A549 (cell line): ENCODE measurements at regions not wholly inside any gene's neighbourhood (a gene's known extent, or its start where the extent isn't known, plus 50 kb on each side); places are given as distances from the start of the nearest gene placed in this dataset.

ENCODE experiments used
- ATAC-seq, 2 experiments: fragments of 200-7000 bp in 1 of 2; fragments of >200 bp in 1 of 2; cut with Nextera tagmentation in 1 of 2; cut with Tn5 transposase in 1 of 2; 3 replicates each; pipeline versions ENCODE4 v1.8.0 to v1.9.1; 2018 to 2020; ENCODE audit warnings: mild to moderate bottlenecking in 1 of 2, moderate library complexity in 1 of 2
- CTCF ChIA-PET: fragments of 300-600 bp; sonication (Branson Sonifier 250); formaldehyde crosslinking; extraction: SDS; loops from one replicate; lab custom pipeline; 2021; ENCODE audit warnings: antibody characterized with exemption, inconsistent platforms; lab: Yijun Ruan, JAX
- POLR2A ChIA-PET: fragments of 350-600 bp; formaldehyde crosslinking; extraction: SDS; loops from one replicate; lab custom pipeline; 2021; ENCODE audit warnings: antibody characterized with exemption, inconsistent platforms; lab: Yijun Ruan, JAX
- DNase-seq, 2 experiments: peaks; one replicate each; pipeline versions ENCODE4 v3.0.0 to v3.0.0-alpha.2; 2011 to 2016; ENCODE audit warnings: low read depth in 1 of 2, low spot score in 1 of 2
- FAIRE-seq: peaks from 2 replicates; lab custom pipeline; 2011; peaks lifted over from hg19 to GRCh38; lab: Jason Lieb, UNC
- H3K27ac ChIP-seq, 2 experiments: fragments of >200 bp; sonication (Bioruptor Twin); formaldehyde crosslinking; 3 replicates each; pipeline ENCODE4 v1.5.1; 2016 to 2017
- H3K4me1 ChIP-seq: fragments of >200 bp; sonication (Bioruptor Twin); formaldehyde crosslinking; 3 replicates; pipeline ENCODE4 v1.6.1; 2016
- H3K4me2 ChIP-seq: fragments of >200 bp; sonication (Bioruptor Twin); formaldehyde crosslinking; 3 replicates; pipeline ENCODE4 v1.6.1; 2016
- H3K4me3 ChIP-seq: fragments of >200 bp; sonication (Bioruptor Twin); formaldehyde crosslinking; 3 replicates; pipeline ENCODE4 v1.5.1; 2016
- H3K9me3 ChIP-seq: fragments of >200 bp; sonication (Bioruptor Twin); formaldehyde crosslinking; 3 replicates; pipeline ENCODE4 v1.6.1; 2016
- BHLHE40 ChIP-seq: IDR thresholded peaks from 2 replicates; pipeline ENCODE4 v1.6.1; 2012; ENCODE audit warnings: low read depth, low read length, inconsistent platforms
- CBX2 ChIP-seq: fragments of 200-600 bp; sonication (generic); IDR thresholded peaks from 2 replicates; pipeline ENCODE4 v1.6.1; 2016; ENCODE audit warnings: low read depth, mild to moderate bottlenecking, borderline replicate concordance
- CBX8 ChIP-seq: fragments of 200-600 bp; sonication (generic); IDR thresholded peaks from 2 replicates; pipeline ENCODE4 v1.6.1; 2016
- CEBPB ChIP-seq, 2 experiments: fragments of >200 bp in 1 of 2; sonication (Bioruptor Twin) in 1 of 2; formaldehyde crosslinking in 1 of 2; IDR thresholded peaks; 2 replicates each; pipeline ENCODE4 v1.6.1; 2012 to 2016
- CHD2 ChIP-seq: fragments of 150-350 bp; IDR thresholded peaks from 2 replicates; pipeline ENCODE4 v1.6.1; 2014; ENCODE audit warnings: low read length; ENCODE audit not compliant: partially characterized antibody
- CHD4 ChIP-seq: fragments of 200-600 bp; sonication (generic); IDR thresholded peaks from 2 replicates; pipeline ENCODE4 v1.6.1; 2016; ENCODE audit warnings: antibody characterized with exemption, mild to moderate bottlenecking, borderline replicate concordance
- EHF ChIP-seq: fragments of 250-450 bp; sonication (Bioruptor Pico); IDR thresholded peaks from 2 replicates; pipeline ENCODE4 v1.5.0; 2020; ENCODE audit warnings: mild to moderate bottlenecking
- EHMT2 ChIP-seq: fragments of 200-600 bp; sonication (generic); IDR thresholded peaks from 2 replicates; pipeline ENCODE4 v1.6.1; 2016; ENCODE audit warnings: antibody characterized with exemption, low read depth, mild to moderate bottlenecking, moderate library complexity
- EP300 ChIP-seq, 2 experiments: fragments of >200 bp; sonication (Bioruptor Twin); formaldehyde crosslinking; IDR thresholded peaks; 2 replicates in 1 of 2; 3 replicates in 1 of 2; pipeline ENCODE4 v1.6.1; 2016 to 2017
- ESRRA ChIP-seq: fragments of 150-350 bp; IDR thresholded peaks from 2 replicates; pipeline ENCODE4 v1.6.1; 2014; ENCODE audit warnings: mild to moderate bottlenecking, low read length, borderline replicate concordance
- FOSB ChIP-seq: fragments of 250-450 bp; sonication (Bioruptor Pico); IDR thresholded peaks from 2 replicates; pipeline ENCODE4 v1.5.0; 2020; ENCODE audit warnings: mild to moderate bottlenecking, moderate library complexity
- FOSL2 ChIP-seq, 2 experiments: fragments of 450-650 bp in 1 of 2; fragments of >200 bp in 1 of 2; sonication (Bioruptor Twin) in 1 of 2; formaldehyde crosslinking; IDR thresholded peaks; 2 replicates each; pipeline versions ENCODE4 v1.5.0 to v1.6.1; 2016 to 2020; ENCODE audit warnings: mild to moderate bottlenecking in 1 of 2, moderate library complexity in 1 of 2
- HOXA7 ChIP-seq: fragments of 250-450 bp; sonication (Bioruptor Pico); IDR thresholded peaks from 2 replicates; pipeline ENCODE4 v1.5.0; 2020; ENCODE audit warnings: mild to moderate bottlenecking, moderate library complexity
- HOXB5 ChIP-seq: fragments of 250-450 bp; sonication (Bioruptor Pico); IDR thresholded peaks from 2 replicates; pipeline ENCODE4 v1.5.0; 2020; ENCODE audit warnings: mild to moderate bottlenecking, moderate library complexity
- JUN ChIP-seq, 2 experiments: fragments of >200 bp; sonication (Bioruptor Twin); formaldehyde crosslinking; IDR thresholded peaks; 2 replicates in 1 of 2; 3 replicates in 1 of 2; pipeline ENCODE4 v1.6.1; 2016 to 2017
- KDM1A ChIP-seq: fragments of 200-600 bp; sonication (generic); IDR thresholded peaks from 2 replicates; pipeline ENCODE4 v1.6.1; 2016; ENCODE audit warnings: low read depth, mild to moderate bottlenecking
- KDM5A ChIP-seq: fragments of 200-600 bp; sonication (generic); IDR thresholded peaks from 2 replicates; pipeline ENCODE4 v1.6.1; 2016; ENCODE audit warnings: antibody characterized with exemption, mild to moderate bottlenecking
- NFE2L2 ChIP-seq: fragments of 150-350 bp; conservative IDR thresholded peaks from 2 replicates; pipeline ENCODE4 v1.6.1; 2014; ENCODE audit warnings: low read length
- NPAS2 ChIP-seq: fragments of 250-450 bp; sonication (Bioruptor Pico); IDR thresholded peaks from 2 replicates; pipeline ENCODE4 v1.8.0; 2022; ENCODE audit warnings: mild to moderate bottlenecking, moderate library complexity, borderline replicate concordance
- PHF8 ChIP-seq: fragments of 200-600 bp; sonication (generic); IDR thresholded peaks from 2 replicates; pipeline ENCODE4 v1.6.1; 2016; ENCODE audit warnings: low read depth, mild to moderate bottlenecking, antibody characterized with exemption, moderate library complexity, borderline replicate concordance
- POLR2A ChIP-seq: IDR thresholded peaks from 2 replicates; pipeline ENCODE4 v1.6.1; 2012; ENCODE audit warnings: mild to moderate bottlenecking, low read length
- RAD21 ChIP-seq, 2 experiments: fragments of >200 bp in 1 of 2; sonication (Bioruptor Twin) in 1 of 2; formaldehyde crosslinking in 1 of 2; IDR thresholded peaks in 1 of 2; conservative IDR thresholded peaks in 1 of 2; 2 replicates in 1 of 2; 3 replicates in 1 of 2; pipeline ENCODE4 v1.6.1; 2012 to 2018; ENCODE audit warnings: inconsistent platforms in 1 of 2
- RCOR1 ChIP-seq: fragments of 150-350 bp; IDR thresholded peaks from 2 replicates; pipeline ENCODE4 v1.6.1; 2014; ENCODE audit warnings: antibody characterized with exemption, low read length, low read depth
- RFX5 ChIP-seq: fragments of 450-650 bp; IDR thresholded peaks from 2 replicates; pipeline ENCODE4 v1.7.1; 2014; ENCODE audit warnings: antibody characterized with exemption, mild to moderate bottlenecking, moderate library complexity
- SREBF2 ChIP-seq: fragments of 450-650 bp; IDR thresholded peaks from 2 replicates; pipeline ENCODE4 v1.6.1; 2014; ENCODE audit warnings: mild to moderate bottlenecking, moderate library complexity
- TFCP2L1 ChIP-seq: fragments of 250-450 bp; sonication (Bioruptor Pico); IDR thresholded peaks from 2 replicates; pipeline ENCODE4 v1.5.0; 2021; ENCODE audit warnings: mild to moderate bottlenecking
- ZNF302 ChIP-seq: fragments of 250-450 bp; sonication (Bioruptor Pico); IDR thresholded peaks from 2 replicates; pipeline ENCODE4 v1.9.0; 2021; ENCODE audit warnings: inconsistent platforms, mild to moderate bottlenecking, moderate library complexity
- ZSCAN20 ChIP-seq: fragments of 250-450 bp; sonication (Bioruptor Pico); IDR thresholded peaks from 2 replicates; pipeline ENCODE4 v1.8.0; 2022; ENCODE audit warnings: mild to moderate bottlenecking, moderate library complexity
- WGBS: methylation state at CpG from one replicate; pipeline ENCODE4 v1.1.6; 2017; ENCODE audit errors: missing lambda C conversion rate; 5-methylcytosine and 5-hydroxymethylcytosine counted together
- TF ChIP-seq, protein P1 (sequence below): fragments of 250-450 bp; sonication (Bioruptor Pico); IDR thresholded peaks from 2 replicates; pipeline ENCODE4 v1.5.0; 2021; ENCODE audit warnings: mild to moderate bottlenecking, moderate library complexity, borderline replicate concordance
- TF ChIP-seq, protein P2 (sequence below): IDR thresholded peaks from 2 replicates; pipeline ENCODE4 v1.6.1; 2012; ENCODE audit warnings: low read depth, borderline replicate concordance
- TF ChIP-seq, protein P3 (sequence below): fragments of 150-350 bp; IDR thresholded peaks from 2 replicates; pipeline ENCODE4 v1.6.1; 2014; ENCODE audit warnings: low read depth, mild to moderate bottlenecking, low read length
- TF ChIP-seq, protein P4 (sequence below): fragments of >200 bp; sonication (Bioruptor Twin); formaldehyde crosslinking; IDR thresholded peaks from 3 replicates; pipeline ENCODE4 v1.5.1; 2016

DNA sequence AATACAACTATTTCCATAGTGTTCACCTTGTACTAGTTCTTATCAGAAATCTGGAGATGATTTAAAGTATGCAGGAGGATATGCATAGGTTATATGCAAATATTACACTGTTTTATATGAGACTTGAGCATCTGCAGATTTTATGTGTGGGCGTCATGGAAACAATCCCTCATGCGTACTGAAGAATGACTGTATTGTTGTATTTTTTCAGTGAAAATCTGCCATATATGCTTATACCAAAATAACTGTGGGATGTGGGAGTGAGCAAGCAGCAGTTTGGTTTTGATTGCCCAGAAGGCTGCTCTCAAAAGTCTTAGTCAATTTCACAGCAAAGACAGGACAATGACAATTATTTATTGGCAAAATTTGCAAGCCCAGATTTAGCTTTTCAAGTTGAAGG lies 238.8 kb upstream of the PCDH20 start:
- 47% methylated on average over 2 of the region's 2 CpGs for WGBS
- Histone ChIP-seq H3K4me3 (no peak overlapping the region), H3K27ac (no peak overlapping the region), H3K4me1 (no peaks in the 10 kb centered on the region)
- CTCF ChIA-PET = no interaction called here
- no peak for TF ChIP-seq SREBF2
- TF ChIP-seq BHLHE40 = no peak
- TF ChIP-seq NPAS2 (CRISPR knock-in tag) = no peak
- no peak for TF ChIP-seq CBX8
- TF ChIP-seq, all 56 proteins: peak for 0
- no peaks in the 10 kb centered on the region for H3K9me3 ChIP-seq
- POLR2A ChIA-PET = no interaction called here
- FAIRE-seq = no peak
- no peak for DNase-seq
- no peak overlapping the region for H3K4me2 ChIP-seq
- no peak for ATAC-seq

DNA sequence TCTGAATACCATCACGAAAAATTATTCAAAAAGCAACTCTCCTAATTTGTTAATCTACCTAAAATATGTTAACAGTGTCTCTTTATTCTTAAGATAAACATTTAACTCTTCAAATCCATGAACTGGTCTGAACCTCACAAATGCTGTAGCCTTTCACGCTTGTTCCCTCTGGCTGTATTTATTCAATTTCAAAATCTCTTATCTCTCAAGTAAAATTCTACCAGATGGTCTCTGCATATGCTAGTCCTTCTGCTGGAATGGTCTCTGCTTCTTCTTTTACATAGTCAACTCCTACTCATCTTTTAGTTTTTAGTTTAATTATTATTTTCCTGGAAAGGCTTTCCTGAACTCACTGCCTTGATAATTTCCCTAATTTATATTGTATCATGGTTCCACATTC lies 232.9 kb upstream of the PCDH20 start:
- FAIRE-seq = no peak
- no peak for ATAC-seq
- DNase-seq = no peak
- CTCF ChIA-PET = no interaction called here
- H3K4me1 ChIP-seq = no peaks in the 10 kb centered on the region
- no peak overlapping the region for H3K27ac ChIP-seq
- TF ChIP-seq POLR2A = no peak
- no peak for TF ChIP-seq CHD4
- TF ChIP-seq EHF (CRISPR knock-in tag) = no peak
- no peak overlapping the region for H3K4me3 ChIP-seq
- POLR2A ChIA-PET = no interaction called here
- H3K9me3 ChIP-seq = no peaks in the 10 kb centered on the region
- 4% methylated on average over 2 of the region's 2 CpGs for WGBS
- no peak overlapping the region for H3K4me2 ChIP-seq

DNA sequence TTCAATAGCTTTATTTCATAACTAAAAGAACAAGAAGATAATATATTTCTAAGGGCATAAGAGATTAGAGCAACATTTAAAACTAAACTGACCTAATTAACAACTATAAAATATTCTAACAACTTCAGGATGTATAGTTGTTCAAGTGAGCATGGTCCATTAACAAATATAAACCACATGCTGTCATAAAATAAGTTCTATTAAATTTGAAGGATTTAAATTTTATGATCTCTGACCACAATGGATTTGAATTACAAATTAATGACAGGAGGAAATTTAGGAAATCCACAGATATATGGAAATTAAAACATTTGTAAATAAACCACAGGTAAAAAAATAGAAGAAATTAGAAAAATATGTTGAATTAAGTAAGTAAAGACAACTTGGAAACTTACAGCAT lies 196.5 kb upstream of the PCDH20 start:
- FAIRE-seq = no peak
- CTCF ChIA-PET = no interaction called here

DNA sequence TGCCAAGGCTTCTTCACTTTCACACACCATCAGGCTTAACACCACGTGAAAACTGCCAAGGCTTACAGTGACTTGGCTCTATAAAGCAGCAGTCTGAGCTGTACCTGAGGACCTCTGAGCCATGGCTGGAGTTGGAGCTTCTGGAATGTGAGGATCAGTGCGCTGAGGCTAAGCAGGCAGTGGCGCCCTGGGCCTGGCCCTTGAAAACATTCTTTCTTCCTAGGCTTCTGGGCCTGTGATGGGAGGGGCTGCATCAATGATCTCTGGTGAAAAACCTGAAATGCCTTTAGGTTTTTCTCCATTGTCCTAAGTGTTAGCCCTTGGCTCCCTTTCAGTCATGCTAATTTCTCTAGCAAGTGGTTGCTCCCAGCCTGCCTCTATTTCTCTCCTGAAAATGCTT lies 192.5 kb upstream of the PCDH20 start:
- 0% methylated on average over 2 of the region's 3 CpGs for WGBS
- Histone ChIP-seq H3K4me1 (no peaks in the 10 kb centered on the region), H3K4me2 (no peak overlapping the region), H3K27ac (no peak overlapping the region), H3K9me3 (no peaks in the 10 kb centered on the region), H3K4me3 (no peak overlapping the region)
- ChIA-PET CTCF (no interaction called here), POLR2A (no interaction called here)
- ATAC-seq (no peak), FAIRE-seq (no peak), DNase-seq (no peak)
- TF ChIP-seq EP300 (IDR thresholded peaks at IDR 0.05) = no peak
- TF ChIP-seq, protein P1, sequence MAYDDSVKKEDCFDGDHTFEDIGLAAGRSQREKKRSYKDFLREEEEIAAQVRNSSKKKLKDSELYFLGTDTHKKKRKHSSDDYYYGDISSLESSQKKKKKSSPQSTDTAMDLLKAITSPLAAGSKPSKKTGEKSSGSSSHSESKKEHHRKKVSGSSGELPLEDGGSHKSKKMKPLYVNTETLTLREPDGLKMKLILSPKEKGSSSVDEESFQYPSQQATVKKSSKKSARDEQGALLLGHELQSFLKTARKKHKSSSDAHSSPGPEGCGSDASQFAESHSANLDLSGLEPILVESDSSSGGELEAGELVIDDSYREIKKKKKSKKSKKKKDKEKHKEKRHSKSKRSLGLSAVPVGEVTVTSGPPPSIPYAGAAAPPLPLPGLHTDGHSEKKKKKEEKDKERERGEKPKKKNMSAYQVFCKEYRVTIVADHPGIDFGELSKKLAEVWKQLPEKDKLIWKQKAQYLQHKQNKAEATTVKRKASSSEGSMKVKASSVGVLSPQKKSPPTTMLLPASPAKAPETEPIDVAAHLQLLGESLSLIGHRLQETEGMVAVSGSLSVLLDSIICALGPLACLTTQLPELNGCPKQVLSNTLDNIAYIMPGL (CRISPR knock-in tag) = no peak
- TF ChIP-seq RFX5 = no peak
- no peak for TF ChIP-seq ESRRA
- TF ChIP-seq CBX2 = no peak
- no peak for TF ChIP-seq ZNF302 (CRISPR knock-in tag)
- no peak for TF ChIP-seq CEBPB (IDR thresholded peaks at IDR 0.05)
- no peak for TF ChIP-seq RAD21 (conservative IDR thresholded peaks at IDR 0.05 in 1 of 2, IDR thresholded peaks at IDR 0.05 in 1 of 2)
- no peak for TF ChIP-seq RCOR1
- TF ChIP-seq, protein P2, sequence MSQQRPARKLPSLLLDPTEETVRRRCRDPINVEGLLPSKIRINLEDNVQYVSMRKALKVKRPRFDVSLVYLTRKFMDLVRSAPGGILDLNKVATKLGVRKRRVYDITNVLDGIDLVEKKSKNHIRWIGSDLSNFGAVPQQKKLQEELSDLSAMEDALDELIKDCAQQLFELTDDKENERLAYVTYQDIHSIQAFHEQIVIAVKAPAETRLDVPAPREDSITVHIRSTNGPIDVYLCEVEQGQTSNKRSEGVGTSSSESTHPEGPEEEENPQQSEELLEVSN = no peak
- TF ChIP-seq NFE2L2 = no peak
- no peak for TF ChIP-seq FOSB (CRISPR knock-in tag)
- no peak for TF ChIP-seq EHF (CRISPR knock-in tag)
- no peak for TF ChIP-seq PHF8

More for the DNA sequence above, 196.5 kb upstream of the PCDH20 start:
- Histone ChIP-seq H3K9me3 (no peaks in the 10 kb centered on the region), H3K4me1 (no peaks in the 10 kb centered on the region), H3K27ac (no peak overlapping the region), H3K4me2 (no peak overlapping the region), H3K4me3 (no peak overlapping the region)
- ATAC-seq (no peak), DNase-seq (no peak)
- POLR2A ChIA-PET = no interaction called here
- no peak for TF ChIP-seq POLR2A
- TF ChIP-seq, protein P3, sequence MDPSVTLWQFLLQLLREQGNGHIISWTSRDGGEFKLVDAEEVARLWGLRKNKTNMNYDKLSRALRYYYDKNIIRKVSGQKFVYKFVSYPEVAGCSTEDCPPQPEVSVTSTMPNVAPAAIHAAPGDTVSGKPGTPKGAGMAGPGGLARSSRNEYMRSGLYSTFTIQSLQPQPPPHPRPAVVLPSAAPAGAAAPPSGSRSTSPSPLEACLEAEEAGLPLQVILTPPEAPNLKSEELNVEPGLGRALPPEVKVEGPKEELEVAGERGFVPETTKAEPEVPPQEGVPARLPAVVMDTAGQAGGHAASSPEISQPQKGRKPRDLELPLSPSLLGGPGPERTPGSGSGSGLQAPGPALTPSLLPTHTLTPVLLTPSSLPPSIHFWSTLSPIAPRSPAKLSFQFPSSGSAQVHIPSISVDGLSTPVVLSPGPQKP = no peak
- TF ChIP-seq, protein P4, sequence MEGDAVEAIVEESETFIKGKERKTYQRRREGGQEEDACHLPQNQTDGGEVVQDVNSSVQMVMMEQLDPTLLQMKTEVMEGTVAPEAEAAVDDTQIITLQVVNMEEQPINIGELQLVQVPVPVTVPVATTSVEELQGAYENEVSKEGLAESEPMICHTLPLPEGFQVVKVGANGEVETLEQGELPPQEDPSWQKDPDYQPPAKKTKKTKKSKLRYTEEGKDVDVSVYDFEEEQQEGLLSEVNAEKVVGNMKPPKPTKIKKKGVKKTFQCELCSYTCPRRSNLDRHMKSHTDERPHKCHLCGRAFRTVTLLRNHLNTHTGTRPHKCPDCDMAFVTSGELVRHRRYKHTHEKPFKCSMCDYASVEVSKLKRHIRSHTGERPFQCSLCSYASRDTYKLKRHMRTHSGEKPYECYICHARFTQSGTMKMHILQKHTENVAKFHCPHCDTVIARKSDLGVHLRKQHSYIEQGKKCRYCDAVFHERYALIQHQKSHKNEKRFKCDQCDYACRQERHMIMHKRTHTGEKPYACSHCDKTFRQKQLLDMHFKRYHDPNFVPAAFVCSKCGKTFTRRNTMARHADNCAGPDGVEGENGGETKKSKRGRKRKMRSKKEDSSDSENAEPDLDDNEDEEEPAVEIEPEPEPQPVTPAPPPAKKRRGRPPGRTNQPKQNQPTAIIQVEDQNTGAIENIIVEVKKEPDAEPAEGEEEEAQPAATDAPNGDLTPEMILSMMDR = no peak
- no peak for TF ChIP-seq CHD2
- TF ChIP-seq HOXA7 = no peak
- no peak for TF ChIP-seq JUN (IDR thresholded peaks at IDR 0.05)
- TF ChIP-seq TFCP2L1 = no peak
- no peak for TF ChIP-seq KDM1A
- no peak for TF ChIP-seq ZSCAN20 (CRISPR knock-in tag)
- no peak for TF ChIP-seq RCOR1
- TF ChIP-seq BHLHE40 = no peak
- TF ChIP-seq CHD4 = no peak
- TF ChIP-seq KDM5A = no peak
- no peak for TF ChIP-seq FOSL2 (IDR thresholded peaks at IDR 0.05)
- no peak for TF ChIP-seq FOSL2 (CRISPR knock-in tag; IDR thresholded peaks at IDR 0.05)
- no peak for TF ChIP-seq NFE2L2
- no peak for TF ChIP-seq HOXB5
- TF ChIP-seq EHMT2 = no peak
